ENCODE measurements at regions not wholly inside any gene's neighbourhood (a gene's known extent, or its start where the extent isn't known, plus 50 kb on each side); places are given as distances from the start of the nearest gene placed in this dataset.
"Not testable (repeated sequence)": the region's sequence is repeated elsewhere in the genome, so short reads cannot be mapped to it uniquely, and the experiment has no call there.

DNA sequence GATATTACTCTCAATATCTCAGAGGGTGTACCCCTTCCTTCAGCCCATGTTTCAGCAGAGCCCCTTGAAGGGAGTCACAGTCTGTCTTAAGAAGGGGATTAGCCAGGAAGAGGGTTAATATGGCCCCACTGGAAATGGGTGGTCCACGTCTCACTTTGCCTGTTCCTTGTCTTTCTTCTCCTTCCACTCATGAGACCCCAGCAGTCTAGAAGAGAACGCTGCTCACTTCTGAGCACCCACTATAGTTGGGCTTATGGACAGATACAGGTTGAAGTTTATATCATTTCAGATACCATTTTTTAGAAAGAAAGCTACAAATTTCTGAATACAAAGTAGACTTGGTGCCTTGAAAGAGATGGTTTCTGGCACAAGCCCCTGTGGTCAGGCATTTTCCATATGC, 139.3 kb upstream of the API5 start:
- no peak overlapping the region for H3K4me3 ChIP-seq (ENCODE audit: low read length)
- H3K9ac ChIP-seq (ENCODE audit: low read length), result no peak overlapping the region
- DNase-seq, result no peak
- no peaks in the 10 kb centered on the region for H3K36me3 ChIP-seq (replicated peaks; ENCODE audit: insufficient read depth, low read length)
- no peak overlapping the region for H3K4me2 ChIP-seq (ENCODE audit: low read depth, low read length)
- H3K27ac ChIP-seq (ENCODE audit: low read length), result no peak overlapping the region
- TF ChIP-seq EZH2 (optimal IDR thresholded peaks at IDR 0.05; ENCODE audit: low read depth, low read length), result no peak
- no peak for TF ChIP-seq EZH2phosphoT487 (IDR thresholded peaks at IDR 0.05; ENCODE audit: low read length)
- no peak for TF ChIP-seq CTCF (IDR thresholded peaks at IDR 0.05; ENCODE audit: low read length)
- H3K79me2 ChIP-seq (ENCODE audit: low read length), result no peaks in the 10 kb centered on the region
- no peaks in the 10 kb centered on the region for H3F3A ChIP-seq (ENCODE audit: insufficient read depth, low read length)
- H3K27me3 ChIP-seq (replicated peaks; ENCODE audit: insufficient read depth, low read length), result no peaks in the 10 kb centered on the region
- no peaks in the 10 kb centered on the region for H3K9me3 ChIP-seq (replicated peaks; ENCODE audit: insufficient read depth, low read length)
- H2AFZ ChIP-seq (ENCODE audit: low read length), result no peak overlapping the region
- H4K20me1 ChIP-seq (ENCODE audit: insufficient read depth, low read length), result no peaks in the 10 kb centered on the region
- H3K4me1 ChIP-seq (ENCODE audit: low read length), result no peaks in the 10 kb centered on the region
- H3K9me2 ChIP-seq (replicated peaks; ENCODE audit: insufficient read depth, low read length), result no peaks in the 10 kb centered on the region

- TF ChIP-seq EZH2phosphoT487 (IDR thresholded peaks at IDR 0.05; ENCODE audit: low read length), result no peak
- TF ChIP-seq CTCF (IDR thresholded peaks at IDR 0.05; ENCODE audit: low read length), result no peak
- no peak for TF ChIP-seq EZH2 (optimal IDR thresholded peaks at IDR 0.05; ENCODE audit: low read depth, low read length)
- DNase-seq, result no peak
- no peaks in the 10 kb centered on the region for H4K20me1 ChIP-seq (ENCODE audit: insufficient read depth, low read length)
- no peaks in the 10 kb centered on the region for H3K27me3 ChIP-seq (replicated peaks; ENCODE audit: insufficient read depth, low read length)
- no peaks in the 10 kb centered on the region for H3F3A ChIP-seq (ENCODE audit: insufficient read depth, low read length)
- H2AFZ ChIP-seq (ENCODE audit: low read length), result no peak overlapping the region
- no peaks in the 10 kb centered on the region for H3K9me2 ChIP-seq (replicated peaks; ENCODE audit: insufficient read depth, low read length)
- H3K36me3 ChIP-seq (replicated peaks; ENCODE audit: insufficient read depth, low read length), result no peaks in the 10 kb centered on the region
- H3K4me1 ChIP-seq (ENCODE audit: low read length), result no peaks in the 10 kb centered on the region
- H3K9ac ChIP-seq (ENCODE audit: low read length), result no peak overlapping the region
- no peaks in the 10 kb centered on the region for H3K79me2 ChIP-seq (ENCODE audit: low read length)
- no peak overlapping the region for H3K27ac ChIP-seq (ENCODE audit: low read length)
- H3K9me3 ChIP-seq (replicated peaks; ENCODE audit: insufficient read depth, low read length), result no peaks in the 10 kb centered on the region
- no peak overlapping the region for H3K4me2 ChIP-seq (ENCODE audit: low read depth, low read length)
- H3K4me3 ChIP-seq (ENCODE audit: low read length), result no peak overlapping the region
Observed at GRCh38 chr11:43177975-43178374, 133.8 kb upstream of the API5 start.

- not testable (repeated sequence) for H3K4me3 ChIP-seq (ENCODE audit: low read length); H2AFZ ChIP-seq (ENCODE audit: low read length); H3K27ac ChIP-seq (ENCODE audit: low read length); H4K20me1 ChIP-seq (ENCODE audit: insufficient read depth, low read length); H3K79me2 ChIP-seq (ENCODE audit: low read length); H3K9ac ChIP-seq (ENCODE audit: low read length); H3K9me2 ChIP-seq (replicated peaks; ENCODE audit: insufficient read depth, low read length); DNase-seq; H3F3A ChIP-seq (ENCODE audit: insufficient read depth, low read length); H3K9me3 ChIP-seq (replicated peaks; ENCODE audit: insufficient read depth, low read length); H3K4me1 ChIP-seq (ENCODE audit: low read length); H3K4me2 ChIP-seq (ENCODE audit: low read depth, low read length); H3K27me3 ChIP-seq (replicated peaks; ENCODE audit: insufficient read depth, low read length); H3K36me3 ChIP-seq (replicated peaks; ENCODE audit: insufficient read depth, low read length)
Observed at GRCh38 chr11:43194459-43194858, 117.3 kb upstream of the API5 start.

DNA sequence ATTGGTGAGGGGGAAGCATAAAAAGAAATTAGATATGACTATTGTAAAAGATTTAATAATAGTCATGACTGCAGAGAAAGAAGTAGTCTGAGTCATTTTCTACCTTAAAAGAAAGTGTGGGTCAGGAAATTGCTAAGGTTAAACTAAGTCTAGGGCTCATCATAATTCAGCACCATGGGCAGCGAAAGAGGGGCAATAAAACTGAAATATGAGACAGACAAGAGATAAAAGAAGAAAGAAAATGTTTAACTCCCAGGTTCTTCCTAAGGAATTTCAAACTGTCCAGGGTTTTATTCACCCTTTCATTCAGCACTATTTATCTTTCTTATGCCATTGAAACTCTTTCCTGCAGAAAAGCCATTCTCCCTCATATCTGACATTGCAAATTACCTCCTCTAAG, 114.4 kb upstream of the API5 start:
- TF ChIP-seq EZH2 (optimal IDR thresholded peaks at IDR 0.05; ENCODE audit: low read depth, low read length) (no peak), EZH2phosphoT487 (IDR thresholded peaks at IDR 0.05; ENCODE audit: low read length) (no peak), CTCF (IDR thresholded peaks at IDR 0.05; ENCODE audit: low read length) (no peak)
- H3K36me3 ChIP-seq (replicated peaks; ENCODE audit: insufficient read depth, low read length), result no peaks in the 10 kb centered on the region
- H3K9ac ChIP-seq (ENCODE audit: low read length), result no peak overlapping the region
- no peaks in the 10 kb centered on the region for H3K27me3 ChIP-seq (replicated peaks; ENCODE audit: insufficient read depth, low read length)
- no peaks in the 10 kb centered on the region for H3F3A ChIP-seq (ENCODE audit: insufficient read depth, low read length)
- H3K4me2 ChIP-seq (ENCODE audit: low read depth, low read length), result no peak overlapping the region
- H3K4me1 ChIP-seq (ENCODE audit: low read length), result no peaks in the 10 kb centered on the region
- H3K4me3 ChIP-seq (ENCODE audit: low read length), result no peak overlapping the region
- no peaks in the 10 kb centered on the region for H3K79me2 ChIP-seq (ENCODE audit: low read length)
- H3K9me3 ChIP-seq (replicated peaks; ENCODE audit: insufficient read depth, low read length), result no peaks in the 10 kb centered on the region
- H3K9me2 ChIP-seq (replicated peaks; ENCODE audit: insufficient read depth, low read length), result no peaks in the 10 kb centered on the region
- H3K27ac ChIP-seq (ENCODE audit: low read length), result no peak overlapping the region
- DNase-seq, result peak; percentile 24
- no peaks in the 10 kb centered on the region for H4K20me1 ChIP-seq (ENCODE audit: insufficient read depth, low read length)
- no peak overlapping the region for H2AFZ ChIP-seq (ENCODE audit: low read length)

Data from MM.1S (cell line).